Erythroblast (primary cell): ENCODE measurements at regions not wholly inside any gene's neighbourhood (a gene's known extent, or its start where the extent isn't known, plus 50 kb on each side); places are given as distances from the start of the nearest gene placed in this dataset.

ENCODE experiments used
- GATA1 ChIP-seq: IDR thresholded peaks from 2 replicates; pipeline ENCODE4 v1.6.1; 2011; ENCODE audit warnings: low read depth, mild to moderate bottlenecking, control low read depth, low read length, moderate library complexity
- POLR2A ChIP-seq: IDR thresholded peaks from 2 replicates; pipeline ENCODE4 v1.6.1; 2011; ENCODE audit warnings: mild to moderate bottlenecking, low read length

- TF ChIP-seq POLR2A, result no peak
- TF ChIP-seq GATA1, result no peak
Observed at GRCh38 chr15:95953032-95953431, 377.5 kb upstream of the NR2F2 start.
